DND-41 (cell line): ENCODE measurements at regions not wholly inside any gene's neighbourhood (a gene's known extent, or its start where the extent isn't known, plus 50 kb on each side); places are given as distances from the start of the nearest gene placed in this dataset.
"Not testable (repeated sequence)": the region's sequence is repeated elsewhere in the genome, so short reads cannot be mapped to it uniquely, and the experiment has no call there.

ENCODE experiments used
- ATAC-seq: fragments of 200-7000 bp; cut with Tn5 transposase; 3 replicates; pipeline ENCODE4 v1.9.1; 2021; ENCODE audit warnings: low read depth; ENCODE audit not compliant: insufficient read depth
- DNase-seq: peaks from one replicate; pipeline ENCODE4 v3.0.0-alpha.2; 2020
- H2AFZ ChIP-seq: 2 replicates; pipeline ENCODE4 v1.6.0; 2012; ENCODE audit warnings: low read depth, low read length
- H3K27ac ChIP-seq: 2 replicates; pipeline ENCODE4 v1.5.1; 2012; ENCODE audit warnings: low read length, inconsistent platforms
- H3K27me3 ChIP-seq: fragments of 200-600 bp; sonication (generic); 2 replicates; pipeline ENCODE4 v1.6.0; 2012; ENCODE audit warnings: low read length, mild to moderate bottlenecking, inconsistent platforms; ENCODE audit not compliant: insufficient read depth, poor library complexity
- H3K36me3 ChIP-seq: 2 replicates; pipeline ENCODE4 v1.5.1; 2012; ENCODE audit warnings: low read length, inconsistent platforms; ENCODE audit not compliant: insufficient read depth
- H3K4me1 ChIP-seq: 2 replicates; pipeline ENCODE4 v1.5.1; 2012; ENCODE audit warnings: mild to moderate bottlenecking, low read length; ENCODE audit not compliant: insufficient read depth
- H3K4me2 ChIP-seq: 2 replicates; pipeline ENCODE4 v1.6.0; 2012; ENCODE audit warnings: mild to moderate bottlenecking, moderate library complexity, low read length, inconsistent platforms; ENCODE audit not compliant: insufficient read depth
- H3K4me3 ChIP-seq, 2 experiments: fragments of 200-600 bp in 1 of 2; shearing (Covaris generic) in 1 of 2; 2 replicates each; pipeline ENCODE4 v1.5.1; 2012 to 2016; ENCODE audit warnings: inconsistent platforms in 2 of 2, low read length in 2 of 2, mild to moderate bottlenecking in 2 of 2, low read depth in 1 of 2, moderate library complexity in 1 of 2
- H3K79me2 ChIP-seq: 2 replicates; pipeline ENCODE4 v1.6.0; 2012; ENCODE audit warnings: low read length, inconsistent platforms; ENCODE audit not compliant: insufficient read depth
- H3K9ac ChIP-seq: 2 replicates; pipeline ENCODE4 v1.6.0; 2012; ENCODE audit warnings: low read depth, mild to moderate bottlenecking, inconsistent platforms, low read length, moderate library complexity
- H3K9me3 ChIP-seq: 2 replicates; pipeline ENCODE4 v1.5.1; 2012; ENCODE audit warnings: low read length, moderate library complexity, mild to moderate bottlenecking, inconsistent platforms; ENCODE audit not compliant: insufficient read depth, severe bottlenecking
- H4K20me1 ChIP-seq: 2 replicates; pipeline ENCODE4 v1.6.0; 2012; ENCODE audit warnings: low read length; ENCODE audit not compliant: insufficient read depth
- CTCF ChIP-seq: IDR thresholded peaks from 2 replicates; pipeline ENCODE4 v1.5.1; 2012; ENCODE audit warnings: borderline replicate concordance, low read length, moderate library complexity, mild to moderate bottlenecking; ENCODE audit not compliant: poor library complexity, severe bottlenecking; ENCODE audit errors: extremely low read depth
- EZH2 ChIP-seq: IDR thresholded peaks from 3 replicates; pipeline ENCODE4 v1.6.1; 2012; ENCODE audit warnings: borderline replicate concordance, low read depth, mild to moderate bottlenecking, moderate library complexity, low read length, inconsistent platforms; ENCODE audit not compliant: severe bottlenecking

- TF ChIP-seq EZH2 (no peak), CTCF (no peak)
- no peak overlapping the region for H3K4me2 ChIP-seq
- H3K9ac ChIP-seq, result no peak overlapping the region
- no peak overlapping the region for H2AFZ ChIP-seq
- no peaks in the 10 kb centered on the region for H3K4me1 ChIP-seq
- DNase-seq, result no peak
- no peaks in the 10 kb centered on the region for H3K9me3 ChIP-seq
- H4K20me1 ChIP-seq, result no peaks in the 10 kb centered on the region
- H3K36me3 ChIP-seq, result no peaks in the 10 kb centered on the region
- H3K79me2 ChIP-seq, result no peaks in the 10 kb centered on the region
- H3K27me3 ChIP-seq, result no peaks in the 10 kb centered on the region
- ATAC-seq, result no peak
- no peak overlapping the region for H3K4me3 ChIP-seq
- no peak overlapping the region for H3K27ac ChIP-seq
These were observed 466.1 kb upstream of the ATP11B start for GRCh38 chr3:182327196-182327681.

- no peak for ATAC-seq
- Histone ChIP-seq H2AFZ (no peak overlapping the region), H3K27me3 (no peaks in the 10 kb centered on the region), H3K9me3 (no peaks in the 10 kb centered on the region), H3K36me3 (no peaks in the 10 kb centered on the region), H3K4me1 (no peaks in the 10 kb centered on the region), H3K4me3 (no peak overlapping the region), H4K20me1 (no peaks in the 10 kb centered on the region), H3K9ac (no peak overlapping the region), H3K4me2 (no peak overlapping the region), H3K27ac (no peak overlapping the region), H3K79me2 (no peaks in the 10 kb centered on the region)
- TF ChIP-seq EZH2, result no peak
- no peak for TF ChIP-seq CTCF
- no peak for DNase-seq
These were observed 462.7 kb upstream of the ATP11B start for GRCh38 chr3:182330646-182331045.

GRCh38 chr3:182331341-182331740 is 462.0 kb upstream of the ATP11B start:
- Histone ChIP-seq H3K27ac (no peak overlapping the region), H3K4me1 (no peaks in the 10 kb centered on the region), H3K9ac (no peak overlapping the region), H3K4me2 (no peak overlapping the region), H3K9me3 (no peaks in the 10 kb centered on the region), H3K4me3 (no peak overlapping the region), H3K79me2 (no peaks in the 10 kb centered on the region), H3K27me3 (no peaks in the 10 kb centered on the region), H2AFZ (no peak overlapping the region), H3K36me3 (no peaks in the 10 kb centered on the region), H4K20me1 (no peaks in the 10 kb centered on the region)
- ATAC-seq, result no peak
- no peak for TF ChIP-seq CTCF
- no peak for TF ChIP-seq EZH2
- no peak for DNase-seq

- H2AFZ ChIP-seq, result no peak overlapping the region
- no peak overlapping the region for H3K4me3 ChIP-seq
- no peak overlapping the region for H3K4me2 ChIP-seq
- H3K9me3 ChIP-seq, result no peaks in the 10 kb centered on the region
- no peaks in the 10 kb centered on the region for H3K79me2 ChIP-seq
- ATAC-seq (no peak), DNase-seq (no peak)
- no peaks in the 10 kb centered on the region for H3K36me3 ChIP-seq
- no peak overlapping the region for H3K9ac ChIP-seq
- H3K4me1 ChIP-seq, result no peaks in the 10 kb centered on the region
- no peaks in the 10 kb centered on the region for H3K27me3 ChIP-seq
- no peak overlapping the region for H3K27ac ChIP-seq
- no peak for TF ChIP-seq EZH2
- TF ChIP-seq CTCF, result no peak
- no peaks in the 10 kb centered on the region for H4K20me1 ChIP-seq
These were observed 451.1 kb upstream of the ATP11B start for GRCh38 chr3:182342252-182342651.

GRCh38 chr3:182344026-182344425 is 449.3 kb upstream of the ATP11B start:
- not testable (repeated sequence) for H3K27me3 ChIP-seq, H3K4me2 ChIP-seq, H4K20me1 ChIP-seq, DNase-seq, H3K27ac ChIP-seq, H3K4me1 ChIP-seq, ATAC-seq, H3K9me3 ChIP-seq, H3K79me2 ChIP-seq, H2AFZ ChIP-seq, H3K36me3 ChIP-seq, H3K4me3 ChIP-seq, H3K9ac ChIP-seq
